GM21447 (cell line): ENCODE measurements at regions not wholly inside any gene's neighbourhood (a gene's known extent, or its start where the extent isn't known, plus 50 kb on each side); places are given as distances from the start of the nearest gene placed in this dataset.

Experiments used
- ATAC-seq: cut with Tn5 transposase; IDR thresholded peaks from one replicate; pipeline ENCODE4 v1.9.1; 2021; ENCODE audit not compliant: unreplicated experiment

- no peak for ATAC-seq
Measured at GRCh38 chr3:26347150-26347549, 275.4 kb upstream of the LRRC3B start.

- no peak for ATAC-seq
Measured at GRCh38 chr3:26350853-26351252, 271.7 kb upstream of the LRRC3B start.

- no peak for ATAC-seq
Measured at GRCh38 chr3:26353097-26353496, 269.5 kb upstream of the LRRC3B start.

GRCh38 chr3:26358405-26358804 lies 264.2 kb upstream of the LRRC3B start:
- ATAC-seq: no peak

- no peak for ATAC-seq
Measured at GRCh38 chr3:26365706-26366105, 256.9 kb upstream of the LRRC3B start.

- no peak for ATAC-seq
Measured at GRCh38 chr3:26368312-26368711, 254.3 kb upstream of the LRRC3B start.

- ATAC-seq: no peak
Measured at GRCh38 chr3:26369133-26369532, 253.4 kb upstream of the LRRC3B start.

GRCh38 chr3:26375843-26376530 lies 246.6 kb upstream of the LRRC3B start:
- ATAC-seq: no peak

GRCh38 chr3:26381411-26381810 lies 241.2 kb upstream of the LRRC3B start:
- no peak for ATAC-seq

- ATAC-seq: no peak
Measured at GRCh38 chr3:26406636-26407035, 215.9 kb upstream of the LRRC3B start.

GRCh38 chr3:26418553-26418952 lies 204.0 kb upstream of the LRRC3B start:
- no peak for ATAC-seq

- no peak for ATAC-seq
Measured at GRCh38 chr3:26422415-26422814, 200.2 kb upstream of the LRRC3B start.

- ATAC-seq: no peak
Measured at GRCh38 chr3:26425076-26425475, 197.5 kb upstream of the LRRC3B start.

GRCh38 chr3:26428992-26429391 lies 193.6 kb upstream of the LRRC3B start:
- ATAC-seq: no peak

- no peak for ATAC-seq
Measured at GRCh38 chr3:26437678-26438077, 184.9 kb upstream of the LRRC3B start.

- no peak for ATAC-seq
Measured at GRCh38 chr3:26438325-26438940, 184.1 kb upstream of the LRRC3B start.

- ATAC-seq: no peak
Measured at GRCh38 chr3:26438981-26439884, 183.3 kb upstream of the LRRC3B start.

GRCh38 chr3:26449996-26450395 lies 172.6 kb upstream of the LRRC3B start:
- ATAC-seq: no peak

- no peak for ATAC-seq
Measured at GRCh38 chr3:26452363-26452762, 170.2 kb upstream of the LRRC3B start.

GRCh38 chr3:26460985-26461384 lies 161.6 kb upstream of the LRRC3B start:
- no peak for ATAC-seq

- ATAC-seq: no peak
Measured at GRCh38 chr3:26472345-26472744, 150.2 kb upstream of the LRRC3B start.

- ATAC-seq: no peak
Measured at GRCh38 chr3:26474706-26475105, 147.9 kb upstream of the LRRC3B start.
